HUES64 (cell line): ENCODE measurements at regions not wholly inside any gene's neighbourhood (a gene's known extent, or its start where the extent isn't known, plus 50 kb on each side); places are given as distances from the start of the nearest gene placed in this dataset.

Experiments used
- H3K27ac ChIP-seq: 2 replicates; pipeline ENCODE4 v1.7.0; 2013; ENCODE audit warnings: low read depth, low read length, inconsistent platforms
- H3K27me3 ChIP-seq: 2 replicates; pipeline ENCODE4 v1.6.1; 2013; ENCODE audit warnings: mild to moderate bottlenecking, low read length; ENCODE audit not compliant: insufficient read depth
- H3K36me3 ChIP-seq: 2 replicates; pipeline ENCODE4 v1.6.1; 2013; ENCODE audit warnings: mild to moderate bottlenecking, low read length; ENCODE audit not compliant: insufficient read depth
- H3K4me1 ChIP-seq: 2 replicates; pipeline ENCODE4 v1.6.1; 2013; ENCODE audit warnings: mild to moderate bottlenecking, low read length, moderate library complexity; ENCODE audit not compliant: insufficient read depth
- H3K4me3 ChIP-seq: 2 replicates; pipeline ENCODE4 v1.5.1; 2013; ENCODE audit warnings: mild to moderate bottlenecking, low read length, moderate library complexity
- H3K9ac ChIP-seq: 2 replicates; pipeline ENCODE4 v1.6.1; 2013; ENCODE audit warnings: mild to moderate bottlenecking, low read depth, low read length
- H3K9me3 ChIP-seq: 2 replicates; pipeline ENCODE4 v1.6.1; 2013; ENCODE audit warnings: low read depth, low read length; ENCODE audit not compliant: insufficient read depth
- WGBS: fragments of 150-250, 120-280 bp; methylation state at CpG from one replicate; pipeline ENCODE4 v1.1.7; 2013; ENCODE audit warnings: missing lambda C conversion rate; 5-methylcytosine and 5-hydroxymethylcytosine counted together

GRCh38 chr2:2573658-2574293 lies 242.7 kb upstream of the MYT1L start:
- Histone ChIP-seq H3K27me3 (no peaks in the 10 kb centered on the region), H3K4me3 (no peak overlapping the region), H3K4me1 (no peaks in the 10 kb centered on the region), H3K9me3 (no peaks in the 10 kb centered on the region; the same call in 1 of the 2 replicates), H3K9ac (no peak overlapping the region), H3K27ac (no peak overlapping the region), H3K36me3 (no peaks in the 10 kb centered on the region)
- 96% methylated on average over 15 of the region's 15 CpGs for WGBS

- Histone ChIP-seq H3K4me3 (no peak overlapping the region), H3K4me1 (no peaks in the 10 kb centered on the region), H3K27ac (no peak overlapping the region), H3K9me3 (no peaks in the 10 kb centered on the region; the same call in 1 of the 2 replicates), H3K9ac (no peak overlapping the region), H3K36me3 (no peaks in the 10 kb centered on the region), H3K27me3 (no peaks in the 10 kb centered on the region)
- WGBS: 95% methylated on average over 4 of the region's 4 CpGs
These were observed 242.1 kb upstream of the MYT1L start for GRCh38 chr2:2573205-2573604.

- WGBS: 94% methylated on average over 25 of the region's 25 CpGs
- H3K9ac ChIP-seq: no peak overlapping the region
- H3K27ac ChIP-seq: no peak overlapping the region
- no peaks in the 10 kb centered on the region for H3K4me1 ChIP-seq
- no peaks in the 10 kb centered on the region for H3K36me3 ChIP-seq
- no peaks in the 10 kb centered on the region; the same call in 1 of the 2 replicates for H3K9me3 ChIP-seq
- H3K27me3 ChIP-seq: no peaks in the 10 kb centered on the region
- no peak overlapping the region for H3K4me3 ChIP-seq
These were observed 241.5 kb upstream of the MYT1L start for GRCh38 chr2:2572393-2573204.

DNA sequence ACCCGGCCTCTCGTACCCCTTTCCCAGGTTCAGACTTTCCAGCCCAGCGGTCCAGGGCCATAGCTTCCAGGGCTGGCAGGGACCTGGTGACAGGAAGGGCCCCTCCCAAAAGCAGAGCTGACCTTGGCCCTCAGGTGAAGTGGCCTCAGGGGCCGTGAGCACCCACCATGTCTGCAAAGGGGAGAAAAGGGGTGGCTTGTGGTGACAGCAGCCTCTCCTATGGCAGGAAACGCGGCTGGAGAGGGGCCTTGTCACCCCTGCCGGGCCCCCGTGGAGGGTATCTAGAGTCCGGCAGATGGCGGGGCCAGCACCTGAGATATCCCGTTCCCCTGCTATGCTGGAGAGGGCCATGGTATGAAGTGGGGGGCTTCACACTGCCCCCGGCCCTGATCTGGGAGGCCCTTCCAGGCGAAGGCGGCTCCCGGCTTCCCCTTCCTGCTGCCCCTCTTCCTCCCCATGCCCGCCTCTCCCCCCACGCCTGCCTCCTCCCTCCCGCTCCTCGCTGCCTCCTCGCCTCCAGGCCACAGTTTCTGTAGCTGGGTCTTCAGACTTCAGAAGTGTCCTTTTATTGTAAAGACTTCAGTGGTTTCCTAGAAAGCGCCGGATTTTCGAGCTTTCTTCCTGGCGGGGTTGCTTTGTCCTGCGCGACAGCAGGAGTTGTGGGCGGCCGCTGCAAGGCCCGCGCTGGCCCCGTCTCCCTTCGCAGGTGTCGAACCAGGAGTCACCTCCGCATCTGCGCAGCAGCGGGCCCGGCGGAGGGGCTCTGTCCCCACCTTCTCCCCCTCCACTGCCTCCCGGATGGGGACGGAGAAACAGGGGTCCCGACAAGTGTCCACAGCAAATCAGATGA lies 240.5 kb upstream of the MYT1L start:
- Histone ChIP-seq H3K4me3 (no peak overlapping the region), H3K9ac (no peak overlapping the region), H3K9me3 (no peaks in the 10 kb centered on the region; the same call in 1 of the 2 replicates), H3K27ac (no peak overlapping the region), H3K27me3 (no peaks in the 10 kb centered on the region), H3K4me1 (no peaks in the 10 kb centered on the region), H3K36me3 (no peaks in the 10 kb centered on the region)
- 93% methylated on average over 41 of the region's 41 CpGs for WGBS

- Histone ChIP-seq H3K36me3 (no peaks in the 10 kb centered on the region), H3K27me3 (no peaks in the 10 kb centered on the region), H3K27ac (no peak overlapping the region), H3K4me1 (no peaks in the 10 kb centered on the region), H3K4me3 (no peak overlapping the region), H3K9ac (no peak overlapping the region), H3K9me3 (no peaks in the 10 kb centered on the region; the same call in 1 of the 2 replicates)
- 94% methylated on average over 5 of the region's 5 CpGs for WGBS
These were observed 239.8 kb upstream of the MYT1L start for GRCh38 chr2:2570871-2571270.

DNA sequence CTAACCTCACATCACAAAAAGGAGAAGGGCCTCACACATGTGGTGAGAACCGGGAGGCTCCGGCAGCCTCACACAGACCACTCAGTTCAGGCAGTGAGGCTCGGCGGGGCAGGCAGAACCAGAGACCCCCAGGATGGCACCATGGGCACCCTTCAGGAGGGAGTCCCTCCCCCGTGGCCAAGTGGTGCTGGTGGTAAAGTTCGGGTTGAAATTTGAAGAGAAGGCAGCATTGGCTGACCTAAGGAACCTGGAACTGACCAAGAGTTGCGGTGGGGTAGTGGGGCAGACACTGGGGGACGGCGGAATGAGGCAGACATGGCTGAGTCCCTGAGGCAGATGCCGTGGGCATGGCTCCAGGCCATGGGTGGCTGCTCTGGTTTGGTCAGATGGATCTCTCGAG lies 239.3 kb upstream of the MYT1L start:
- H3K4me1 ChIP-seq: no peaks in the 10 kb centered on the region
- H3K36me3 ChIP-seq: no peaks in the 10 kb centered on the region
- H3K27me3 ChIP-seq: no peaks in the 10 kb centered on the region
- H3K9ac ChIP-seq: no peak overlapping the region
- H3K9me3 ChIP-seq: no peaks in the 10 kb centered on the region; the same call in 1 of the 2 replicates
- WGBS: 96% methylated on average over 11 of the region's 11 CpGs
- no peak overlapping the region for H3K4me3 ChIP-seq
- H3K27ac ChIP-seq: no peak overlapping the region

DNA sequence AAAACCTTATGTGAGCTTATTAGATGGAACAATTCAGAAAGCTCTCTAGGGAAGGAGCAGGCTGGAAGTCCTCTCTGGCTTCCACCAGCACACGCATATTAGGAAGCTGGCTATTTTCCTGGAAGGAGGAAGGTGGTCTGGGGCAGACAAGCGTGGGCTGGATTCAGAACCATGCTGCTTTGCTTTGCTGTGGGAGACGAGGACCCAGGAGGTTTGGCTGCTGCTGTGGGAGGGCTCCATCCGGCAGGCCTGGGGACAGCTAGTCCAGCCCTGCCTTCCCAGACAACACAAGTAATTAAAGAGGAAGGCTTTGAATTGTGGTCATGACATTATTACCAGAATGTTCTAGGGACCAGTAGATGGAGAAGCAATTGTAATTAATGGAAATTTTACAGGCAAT lies 238.8 kb upstream of the MYT1L start:
- Histone ChIP-seq H3K27me3 (no peaks in the 10 kb centered on the region), H3K4me1 (no peaks in the 10 kb centered on the region), H3K4me3 (no peak overlapping the region), H3K27ac (no peak overlapping the region), H3K36me3 (no peaks in the 10 kb centered on the region), H3K9ac (no peak overlapping the region), H3K9me3 (no peaks in the 10 kb centered on the region; the same call in 1 of the 2 replicates)
- WGBS: 88% methylated on average over 4 of the region's 4 CpGs

DNA sequence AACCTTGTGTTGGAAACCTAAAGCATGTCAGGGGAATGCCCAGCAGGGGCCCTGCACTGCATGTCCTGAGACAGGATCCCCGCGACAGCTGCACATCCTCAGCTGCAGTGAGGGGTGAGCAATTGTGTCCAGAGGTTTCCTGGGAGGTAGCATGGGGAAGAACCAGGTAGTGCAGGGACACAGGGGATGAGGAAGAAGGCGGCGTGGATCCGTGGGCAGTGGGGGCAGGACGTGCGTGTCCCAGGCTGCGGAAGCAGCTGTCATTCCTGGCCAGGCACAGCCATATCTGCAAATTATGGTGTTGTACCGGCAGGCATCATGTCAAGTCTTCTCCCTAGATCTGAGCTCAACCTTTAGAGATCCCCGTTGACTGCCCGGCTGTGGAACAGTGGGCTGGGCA lies 238.2 kb upstream of the MYT1L start:
- H3K9me3 ChIP-seq: no peaks in the 10 kb centered on the region; the same call in 1 of the 2 replicates
- no peak overlapping the region for H3K9ac ChIP-seq
- H3K36me3 ChIP-seq: no peaks in the 10 kb centered on the region
- H3K27me3 ChIP-seq: no peaks in the 10 kb centered on the region
- no peak overlapping the region for H3K27ac ChIP-seq
- no peak overlapping the region for H3K4me3 ChIP-seq
- 95% methylated on average over 11 of the region's 11 CpGs for WGBS
- H3K4me1 ChIP-seq: peaks cover 3% of the 10 kb centered on the region; the same call in 1 of the 2 replicates

DNA sequence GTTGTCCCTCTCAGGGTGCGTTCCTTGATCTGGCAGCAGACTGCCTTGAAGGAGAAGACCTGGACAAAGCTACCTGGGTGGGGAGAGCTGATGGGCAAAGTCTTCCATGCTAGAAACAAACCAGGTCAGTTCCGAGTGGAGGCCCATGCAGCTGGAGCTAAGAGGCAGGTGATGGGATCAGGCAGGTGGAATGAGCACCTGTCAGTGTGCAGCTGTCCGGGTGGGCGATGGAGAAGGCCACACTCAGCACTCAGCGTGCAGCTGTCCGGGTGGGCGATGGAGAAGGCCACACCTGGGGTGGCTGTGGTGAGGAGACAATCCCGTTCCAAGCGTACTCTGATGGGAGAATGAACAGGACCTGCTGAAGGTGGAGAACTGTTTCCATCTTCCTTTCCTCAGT lies 237.3 kb upstream of the MYT1L start:
- no peaks in the 10 kb centered on the region; the same call in 1 of the 2 replicates for H3K9me3 ChIP-seq
- peaks cover 3% of the 10 kb centered on the region; the same call in 1 of the 2 replicates for H3K4me1 ChIP-seq
- H3K9ac ChIP-seq: no peak overlapping the region
- WGBS: 94% methylated on average over 9 of the region's 9 CpGs
- H3K36me3 ChIP-seq: no peaks in the 10 kb centered on the region
- no peak overlapping the region for H3K27ac ChIP-seq
- H3K4me3 ChIP-seq: no peak overlapping the region
- H3K27me3 ChIP-seq: no peaks in the 10 kb centered on the region

DNA sequence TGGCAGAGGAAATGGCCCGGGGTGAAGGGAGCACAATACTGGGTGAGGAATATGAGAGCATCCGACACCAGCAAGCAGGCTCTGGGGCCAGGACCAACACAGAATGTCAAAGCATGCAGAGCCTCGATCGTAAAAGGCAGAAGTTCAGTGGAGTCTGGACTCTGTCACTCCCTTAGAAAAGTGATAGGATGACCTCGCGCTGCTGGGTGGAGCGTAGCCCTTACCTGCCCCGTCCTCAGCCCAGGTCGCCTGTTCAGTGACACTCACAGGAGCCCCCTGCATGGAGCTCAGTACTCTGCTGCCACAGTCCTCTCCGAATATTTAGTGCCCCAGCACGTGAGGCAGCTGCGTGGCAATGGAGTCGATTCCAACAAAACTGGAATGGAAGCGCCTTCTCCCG lies 236.7 kb upstream of the MYT1L start:
- Histone ChIP-seq H3K4me1 (peaks cover 3% of the 10 kb centered on the region; the same call in 1 of the 2 replicates), H3K4me3 (no peak overlapping the region), H3K9ac (no peak overlapping the region), H3K36me3 (no peaks in the 10 kb centered on the region), H3K27me3 (no peaks in the 10 kb centered on the region), H3K27ac (no peak overlapping the region), H3K9me3 (no peaks in the 10 kb centered on the region; the same call in 1 of the 2 replicates)
- 93% methylated on average over 15 of the region's 15 CpGs for WGBS
